ENCODE measurements at regions not wholly inside any gene's neighbourhood (a gene's known extent, or its start where the extent isn't known, plus 50 kb on each side); places are given as distances from the start of the nearest gene placed in this dataset.

GRCh38 chr17:77768248-77768852, 190.2 kb upstream of the TNRC6C start:
- DNase-seq: no peak

DNA sequence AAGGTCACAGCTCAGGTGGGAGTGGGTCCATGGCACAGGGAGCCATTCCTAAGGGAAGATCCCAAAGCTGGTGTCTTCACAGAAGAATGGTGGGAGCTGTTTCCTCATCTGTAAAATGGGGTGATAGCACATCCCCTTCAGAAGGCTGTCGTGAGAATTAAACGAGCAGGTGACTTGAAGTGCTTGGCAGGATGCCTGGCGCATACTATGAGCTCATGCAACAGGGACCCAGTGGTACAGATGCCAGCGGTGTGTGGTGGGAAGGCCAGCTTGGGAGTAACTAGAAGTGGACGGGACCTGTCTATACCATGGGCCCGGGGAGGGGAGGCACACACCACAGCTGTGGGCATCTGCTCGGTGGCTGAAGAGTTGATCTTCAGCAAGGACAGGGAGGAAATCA, 189.3 kb upstream of the TNRC6C start:
- no peak for DNase-seq

- no peak for DNase-seq
Observed at GRCh38 chr17:77769762-77770161, 188.7 kb upstream of the TNRC6C start.

- DNase-seq: no peak
Observed at GRCh38 chr17:77770331-77771105, 188.0 kb upstream of the TNRC6C start.

DNA sequence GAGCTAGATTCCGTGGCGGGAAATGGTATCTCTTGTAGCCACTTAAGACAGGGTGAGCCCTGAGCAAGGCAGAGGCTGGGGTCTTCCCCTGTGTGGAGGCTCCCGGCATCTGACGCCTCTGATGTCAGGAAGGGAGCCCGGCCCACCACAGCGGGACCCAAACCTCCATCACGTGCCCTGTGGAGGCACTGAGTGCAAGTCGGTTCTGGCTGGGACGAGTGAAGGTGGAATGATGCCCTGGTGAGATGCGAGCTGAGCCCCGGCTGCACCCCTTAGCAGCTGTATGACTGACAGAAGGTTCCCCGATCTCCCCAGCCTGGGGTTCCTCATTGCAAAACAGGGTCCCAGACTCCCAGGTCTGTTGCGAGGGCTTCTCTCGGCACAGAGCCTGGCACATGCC, 187.4 kb upstream of the TNRC6C start:
- DNase-seq: no peak

DNA sequence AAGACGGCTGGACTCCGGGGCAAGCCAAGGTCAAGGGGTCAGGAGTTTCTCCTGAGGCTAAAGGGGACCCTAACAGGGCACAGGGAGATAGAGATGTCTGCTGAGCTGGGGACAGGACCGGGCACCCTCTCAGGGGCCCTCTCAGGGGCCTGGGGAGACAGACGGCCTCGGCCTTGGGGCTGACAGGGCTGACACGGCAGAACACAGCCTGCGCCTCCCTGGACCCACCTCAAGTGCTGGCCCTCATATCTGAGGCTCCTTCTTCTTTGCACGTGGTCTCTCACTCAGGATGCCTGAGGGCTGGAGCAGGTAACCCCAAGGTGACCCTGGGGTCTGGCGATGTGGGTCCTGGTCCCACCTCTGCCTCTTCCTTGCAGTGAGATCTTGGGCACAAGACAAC, 186.9 kb upstream of the TNRC6C start:
- no peak for DNase-seq

- no peak for DNase-seq
Observed at GRCh38 chr17:77771998-77772397, 186.5 kb upstream of the TNRC6C start.

DNA sequence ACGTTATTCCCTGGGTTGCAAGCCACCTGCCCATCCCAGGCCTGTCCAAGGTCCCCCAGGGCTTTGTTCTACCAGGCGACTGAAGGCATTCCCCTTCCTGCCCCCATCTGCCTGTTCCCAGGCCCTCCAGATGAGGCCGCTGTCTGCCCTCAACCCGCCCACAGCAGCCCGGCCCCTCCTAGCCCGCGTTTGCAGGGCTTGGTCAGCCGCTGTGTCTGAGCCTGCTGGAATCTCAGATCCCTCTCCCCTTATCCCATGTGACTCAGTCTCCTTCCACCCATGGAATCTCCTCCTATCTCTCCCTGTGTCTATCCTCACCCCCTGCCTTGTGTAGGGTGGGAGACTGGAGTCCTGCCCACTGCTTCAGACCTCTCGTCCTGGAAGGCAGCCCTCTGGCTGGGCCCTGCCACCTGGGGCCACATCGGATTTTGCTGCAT, 186.0 kb upstream of the TNRC6C start:
- DNase-seq: peak; percentile 41

- no peak for DNase-seq
Observed at GRCh38 chr17:77772899-77773358, 185.6 kb upstream of the TNRC6C start.

GRCh38 chr17:77774182-77774581, 184.3 kb upstream of the TNRC6C start:
- no peak for DNase-seq

DNA sequence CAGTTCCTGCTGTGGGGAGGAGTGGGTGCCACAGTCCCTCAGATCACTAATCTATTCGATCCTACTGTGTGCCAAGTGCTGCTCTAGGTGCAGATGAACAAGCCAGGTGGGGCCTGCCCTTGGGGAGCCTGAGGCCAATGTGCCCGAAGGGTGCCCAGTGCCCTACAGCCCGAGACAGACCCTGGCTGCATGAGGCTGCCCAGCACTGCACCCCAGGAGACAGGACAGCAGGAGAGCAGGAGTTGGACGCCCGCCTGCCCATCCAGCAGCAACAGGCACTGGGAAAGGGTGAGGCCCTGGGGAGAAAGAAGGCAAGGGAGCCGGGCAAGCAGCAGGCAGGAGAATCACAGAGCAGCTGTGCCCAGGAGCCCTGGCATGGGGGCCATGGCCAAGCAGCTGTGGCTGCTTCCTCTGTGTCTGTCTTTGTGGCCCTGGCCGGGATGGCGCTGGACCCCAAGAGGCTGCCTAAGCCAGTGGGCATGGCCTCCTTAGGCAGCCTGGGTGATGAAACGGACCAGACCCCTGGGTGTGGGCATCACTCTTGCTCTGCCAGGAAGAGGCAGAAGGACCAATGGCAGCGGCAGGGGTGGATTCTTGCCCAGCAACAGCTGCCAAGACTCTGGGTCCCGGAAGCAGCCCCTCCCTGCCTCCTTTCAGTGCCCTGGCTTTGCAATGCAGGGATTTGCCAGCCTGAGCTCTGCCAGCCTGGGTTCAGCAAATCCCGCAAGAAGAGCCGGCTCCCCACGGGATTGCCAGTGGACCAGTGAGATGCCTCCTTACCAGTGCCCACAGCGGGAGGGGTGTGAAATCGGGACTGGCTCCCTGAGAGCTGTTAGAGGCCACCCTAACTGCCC, 179.6 kb upstream of the TNRC6C start:
- DNase-seq: no peak

GRCh38 chr17:77779711-77780539, 178.6 kb upstream of the TNRC6C start:
- no peak for DNase-seq

DNA sequence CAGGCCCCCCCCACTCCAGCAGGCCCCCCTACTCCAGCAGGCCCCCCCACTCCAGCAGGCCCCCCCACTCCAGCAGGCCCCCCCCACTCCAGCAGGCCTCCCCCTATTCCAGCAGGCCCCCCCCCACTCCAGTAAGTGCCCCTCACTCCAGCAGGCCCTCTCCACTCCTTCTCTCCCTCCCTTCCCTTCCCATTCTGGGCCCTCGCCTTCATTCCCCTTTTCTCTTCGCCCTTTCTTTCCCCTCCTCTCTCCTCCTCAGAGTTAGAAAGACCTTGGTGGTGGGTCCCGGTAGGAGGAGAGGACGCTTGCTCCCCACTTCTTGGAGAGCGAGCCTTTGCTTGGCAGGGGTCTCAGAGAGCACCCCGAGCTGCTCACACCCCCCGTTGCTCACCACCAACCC, 177.0 kb upstream of the TNRC6C start:
- DNase-seq: no peak

DNA sequence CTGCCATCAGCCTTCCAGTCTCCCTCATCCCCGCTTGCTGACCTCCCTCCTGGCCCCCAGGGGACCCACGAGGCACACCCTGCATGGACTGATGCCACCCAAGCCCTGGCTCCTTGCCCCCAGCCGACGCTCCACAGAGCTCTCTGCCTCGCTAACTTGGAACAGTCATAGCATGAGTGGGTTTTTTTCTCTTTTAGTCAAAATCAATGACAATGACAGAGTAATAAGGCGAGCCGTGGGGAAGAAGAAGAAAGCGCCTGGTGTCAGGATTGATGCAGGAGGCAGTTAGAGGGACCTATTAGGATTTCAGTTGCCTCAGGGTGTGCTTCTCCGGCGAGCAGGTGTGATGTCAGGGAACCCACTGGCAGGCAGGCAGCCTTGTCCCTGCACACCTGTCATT, 176.3 kb upstream of the TNRC6C start:
- DNase-seq: peak; percentile 25

- no peak for DNase-seq
Observed at GRCh38 chr17:77782611-77783010, 175.9 kb upstream of the TNRC6C start.

GRCh38 chr17:77783991-77784820, 174.3 kb upstream of the TNRC6C start:
- DNase-seq: no peak

DNA sequence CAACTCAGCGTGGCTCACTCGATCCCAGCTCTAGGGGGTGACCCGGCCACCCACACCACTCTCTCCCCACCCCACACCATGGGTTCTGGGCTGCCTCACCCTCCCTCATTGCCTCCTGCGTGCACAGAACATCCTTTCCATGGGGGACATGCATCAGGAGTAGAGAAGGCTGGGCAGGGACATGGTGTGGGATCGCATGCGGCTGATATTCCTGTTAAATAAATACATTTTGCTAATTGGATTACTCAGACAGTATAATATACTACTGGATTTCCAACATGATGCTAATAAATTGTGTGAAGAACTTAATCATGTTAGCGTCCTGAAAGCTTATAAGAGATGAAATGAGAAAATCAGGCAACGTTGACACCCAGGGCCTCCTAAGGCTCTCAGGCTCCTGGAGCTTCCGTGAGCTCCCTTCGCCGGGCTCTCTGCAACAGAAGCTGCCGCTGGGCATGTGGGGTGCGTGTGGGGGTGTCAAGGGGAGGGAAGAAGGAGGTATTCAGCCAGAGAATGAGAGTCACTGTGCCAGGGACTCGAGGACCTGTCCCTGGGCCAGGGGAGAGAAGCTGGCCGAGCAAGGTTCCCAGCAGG, 173.1 kb upstream of the TNRC6C start:
- DNase-seq: no peak

DNA sequence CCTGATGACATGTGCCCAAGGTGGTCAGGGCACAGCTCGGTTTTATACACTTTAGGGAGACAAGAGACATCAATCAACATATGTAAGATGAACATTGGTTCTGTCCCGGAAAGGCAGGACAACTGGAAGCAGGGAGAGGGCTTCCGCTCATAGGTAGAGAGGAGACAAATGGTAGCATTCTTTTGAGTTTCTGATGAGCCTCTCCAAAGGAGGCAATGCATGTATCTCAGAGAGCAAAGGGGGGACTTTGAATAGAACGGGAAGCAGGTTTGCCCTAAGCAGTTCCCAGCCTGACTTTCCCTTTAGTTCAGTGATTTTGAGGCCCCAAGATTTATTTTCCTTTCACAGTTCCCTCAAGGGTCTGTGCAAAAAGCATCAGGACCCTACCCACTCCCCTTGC, 172.4 kb upstream of the TNRC6C start:
- no peak for DNase-seq

DNA sequence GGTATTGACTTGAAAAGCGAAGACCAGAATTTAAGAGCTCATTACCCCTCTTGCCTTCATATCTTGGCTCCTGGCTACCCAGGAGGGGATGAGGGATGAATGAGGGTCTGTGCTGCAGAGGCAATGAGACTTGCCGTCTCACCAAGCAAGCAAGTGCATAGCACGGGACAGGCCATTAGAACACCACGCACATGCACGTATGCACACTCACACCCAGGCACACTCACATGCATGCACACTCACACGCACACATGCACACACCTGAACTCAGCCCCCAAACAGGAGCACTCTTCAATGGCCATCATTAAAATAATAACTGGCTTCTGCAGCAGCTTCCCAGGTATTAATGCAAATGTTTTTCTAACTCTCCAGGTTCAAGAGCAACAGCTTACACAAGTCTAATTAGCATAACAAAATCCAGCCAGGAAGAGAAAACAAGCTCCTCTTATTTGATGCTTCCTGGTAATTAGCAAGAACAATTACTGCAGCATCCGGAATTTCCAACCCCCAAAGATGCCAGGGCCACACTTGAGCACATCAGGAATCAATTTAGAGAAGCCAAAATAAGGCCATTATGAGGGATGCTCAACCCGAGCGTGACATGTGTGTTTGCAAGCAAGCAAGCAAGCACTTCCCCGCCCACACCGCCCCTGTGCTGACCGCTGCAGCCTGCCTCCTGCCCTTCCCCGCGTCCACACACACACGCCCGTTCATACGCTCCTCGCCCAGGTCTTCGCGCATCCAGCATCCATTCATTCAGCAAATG, 171.6 kb upstream of the TNRC6C start:
- peak; percentile 42 for DNase-seq

- no peak for DNase-seq
Observed at GRCh38 chr17:77790143-77790829, 168.2 kb upstream of the TNRC6C start.

Data from NCI-H526 treated with DMSO at 0.1 percent for 48 hours (cell line).